Glutamatergic neuron (in vitro differentiated cells): ENCODE measurements at regions not wholly inside any gene's neighbourhood (a gene's known extent, or its start where the extent isn't known, plus 50 kb on each side); places are given as distances from the start of the nearest gene placed in this dataset.

Experiments used
- DNase-seq: peaks from one replicate; pipeline ENCODE4 v3.0.0; 2022
- H3K27ac Mint-ChIP-seq: one replicate; pipeline ENCODE4 v1.8.0; 2020; ENCODE audit warnings: mild to moderate bottlenecking, mixed read lengths, inconsistent platforms; ENCODE audit not compliant: unreplicated experiment
- H3K27me3 Mint-ChIP-seq: one replicate; pipeline ENCODE4 v1.8.0; 2020; ENCODE audit warnings: mild to moderate bottlenecking, moderate library complexity, mixed read lengths, inconsistent platforms; ENCODE audit not compliant: unreplicated experiment
- H3K36me3 Mint-ChIP-seq: one replicate; pipeline ENCODE4 v1.8.0; 2020; ENCODE audit warnings: mild to moderate bottlenecking, mixed read lengths, inconsistent platforms; ENCODE audit not compliant: unreplicated experiment
- H3K4me1 Mint-ChIP-seq: one replicate; pipeline ENCODE4 v1.8.0; 2020; ENCODE audit warnings: mild to moderate bottlenecking, low read depth, mixed read lengths, inconsistent platforms; ENCODE audit not compliant: unreplicated experiment
- H3K4me3 Mint-ChIP-seq: one replicate; pipeline ENCODE4 v1.8.0; 2020; ENCODE audit warnings: mild to moderate bottlenecking, mixed read lengths, inconsistent platforms; ENCODE audit not compliant: unreplicated experiment
- H3K9me3 Mint-ChIP-seq: one replicate; pipeline ENCODE4 v1.8.0; 2020; ENCODE audit warnings: mild to moderate bottlenecking, moderate library complexity, mixed read lengths, inconsistent platforms; ENCODE audit not compliant: unreplicated experiment
- TF ChIP-seq, protein P1 (sequence below): fragments of 200-600 bp; sonication (generic); IDR thresholded peaks from one replicate; pipeline ENCODE4 v1.5.0; 2021; ENCODE audit not compliant: partially characterized antibody, unreplicated experiment

GRCh38 chr13:50574731-50575130, 268.8 kb downstream of the DLEU7 start:
- TF ChIP-seq, protein P1, sequence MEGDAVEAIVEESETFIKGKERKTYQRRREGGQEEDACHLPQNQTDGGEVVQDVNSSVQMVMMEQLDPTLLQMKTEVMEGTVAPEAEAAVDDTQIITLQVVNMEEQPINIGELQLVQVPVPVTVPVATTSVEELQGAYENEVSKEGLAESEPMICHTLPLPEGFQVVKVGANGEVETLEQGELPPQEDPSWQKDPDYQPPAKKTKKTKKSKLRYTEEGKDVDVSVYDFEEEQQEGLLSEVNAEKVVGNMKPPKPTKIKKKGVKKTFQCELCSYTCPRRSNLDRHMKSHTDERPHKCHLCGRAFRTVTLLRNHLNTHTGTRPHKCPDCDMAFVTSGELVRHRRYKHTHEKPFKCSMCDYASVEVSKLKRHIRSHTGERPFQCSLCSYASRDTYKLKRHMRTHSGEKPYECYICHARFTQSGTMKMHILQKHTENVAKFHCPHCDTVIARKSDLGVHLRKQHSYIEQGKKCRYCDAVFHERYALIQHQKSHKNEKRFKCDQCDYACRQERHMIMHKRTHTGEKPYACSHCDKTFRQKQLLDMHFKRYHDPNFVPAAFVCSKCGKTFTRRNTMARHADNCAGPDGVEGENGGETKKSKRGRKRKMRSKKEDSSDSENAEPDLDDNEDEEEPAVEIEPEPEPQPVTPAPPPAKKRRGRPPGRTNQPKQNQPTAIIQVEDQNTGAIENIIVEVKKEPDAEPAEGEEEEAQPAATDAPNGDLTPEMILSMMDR = no peak
- no peak for DNase-seq
- Mint-ChIP-seq H3K4me3 (no peak overlapping the region), H3K27ac (no peak overlapping the region), H3K4me1 (no peaks in the 10 kb centered on the region), H3K27me3 (no peaks in the 10 kb centered on the region), H3K36me3 (no peaks in the 10 kb centered on the region), H3K9me3 (peaks cover 2% of the 10 kb centered on the region)

- H3K4me1 Mint-ChIP-seq = no peaks in the 10 kb centered on the region
- DNase-seq = no peak
- H3K4me3 Mint-ChIP-seq = no peak overlapping the region
- H3K9me3 Mint-ChIP-seq = peaks cover 2% of the 10 kb centered on the region
- H3K27me3 Mint-ChIP-seq = no peaks in the 10 kb centered on the region
- TF ChIP-seq, protein P1 = no peak
- no peaks in the 10 kb centered on the region for H3K36me3 Mint-ChIP-seq
- H3K27ac Mint-ChIP-seq = no peak overlapping the region
Measured at GRCh38 chr13:50575138-50575537, 268.4 kb downstream of the DLEU7 start.

- no peaks in the 10 kb centered on the region for H3K27me3 Mint-ChIP-seq
- TF ChIP-seq, protein P1 = no peak
- no peak for DNase-seq
- no peak overlapping the region for H3K27ac Mint-ChIP-seq
- H3K36me3 Mint-ChIP-seq = no peaks in the 10 kb centered on the region
- no peak overlapping the region for H3K4me3 Mint-ChIP-seq
- no peaks in the 10 kb centered on the region for H3K4me1 Mint-ChIP-seq
- H3K9me3 Mint-ChIP-seq = peaks cover 2% of the 10 kb centered on the region
Measured at GRCh38 chr13:50576156-50576555, 267.3 kb downstream of the DLEU7 start.

- Mint-ChIP-seq H3K36me3 (no peaks in the 10 kb centered on the region), H3K27me3 (no peaks in the 10 kb centered on the region), H3K4me3 (no peak overlapping the region), H3K27ac (no peak overlapping the region), H3K9me3 (no peaks in the 10 kb centered on the region), H3K4me1 (no peaks in the 10 kb centered on the region)
- DNase-seq = no peak
- TF ChIP-seq, protein P1 = no peak
Measured at GRCh38 chr13:50577806-50578205, 265.7 kb downstream of the DLEU7 start.

DNA sequence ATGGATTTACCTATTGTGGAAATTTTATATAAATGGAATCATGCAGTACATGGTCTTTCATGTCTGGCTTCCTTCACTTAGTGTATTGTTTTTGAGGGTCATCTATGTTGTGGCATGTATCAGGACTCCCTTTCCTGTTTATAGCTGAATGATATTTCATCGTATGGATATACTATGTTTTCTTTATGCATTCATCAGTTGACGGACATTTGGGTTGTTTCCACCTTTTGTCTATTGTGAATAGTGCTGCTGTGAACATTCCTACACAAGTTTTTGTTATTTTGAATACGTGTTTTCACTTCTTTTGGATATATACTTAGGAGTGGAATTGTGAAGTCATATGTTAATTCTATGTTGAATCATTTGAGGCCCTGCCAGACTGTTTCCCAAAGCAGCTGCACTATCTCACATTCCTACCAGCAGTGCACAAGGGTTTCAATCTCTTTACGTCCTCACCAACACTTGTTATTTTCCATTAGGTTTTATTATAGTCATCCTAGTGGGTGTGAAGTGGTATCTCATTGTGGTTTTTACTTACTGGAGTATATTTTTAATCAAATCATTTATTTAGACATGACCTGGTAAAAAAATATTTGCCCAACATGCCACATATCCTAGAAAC, 262.7 kb downstream of the DLEU7 start:
- no peak overlapping the region for H3K27ac Mint-ChIP-seq
- no peaks in the 10 kb centered on the region for H3K27me3 Mint-ChIP-seq
- peaks cover 6% of the 10 kb centered on the region for H3K4me1 Mint-ChIP-seq
- peaks cover 2% of the 10 kb centered on the region for H3K9me3 Mint-ChIP-seq
- DNase-seq = no peak
- H3K36me3 Mint-ChIP-seq = no peaks in the 10 kb centered on the region
- TF ChIP-seq, protein P1 = no peak
- no peak overlapping the region for H3K4me3 Mint-ChIP-seq
